ENCODE measurements at regions not wholly inside any gene's neighbourhood (a gene's known extent, or its start where the extent isn't known, plus 50 kb on each side); places are given as distances from the start of the nearest gene placed in this dataset.
"Not testable (repeated sequence)": the region's sequence is repeated elsewhere in the genome, so short reads cannot be mapped to it uniquely, and the experiment has no call there.

DNA sequence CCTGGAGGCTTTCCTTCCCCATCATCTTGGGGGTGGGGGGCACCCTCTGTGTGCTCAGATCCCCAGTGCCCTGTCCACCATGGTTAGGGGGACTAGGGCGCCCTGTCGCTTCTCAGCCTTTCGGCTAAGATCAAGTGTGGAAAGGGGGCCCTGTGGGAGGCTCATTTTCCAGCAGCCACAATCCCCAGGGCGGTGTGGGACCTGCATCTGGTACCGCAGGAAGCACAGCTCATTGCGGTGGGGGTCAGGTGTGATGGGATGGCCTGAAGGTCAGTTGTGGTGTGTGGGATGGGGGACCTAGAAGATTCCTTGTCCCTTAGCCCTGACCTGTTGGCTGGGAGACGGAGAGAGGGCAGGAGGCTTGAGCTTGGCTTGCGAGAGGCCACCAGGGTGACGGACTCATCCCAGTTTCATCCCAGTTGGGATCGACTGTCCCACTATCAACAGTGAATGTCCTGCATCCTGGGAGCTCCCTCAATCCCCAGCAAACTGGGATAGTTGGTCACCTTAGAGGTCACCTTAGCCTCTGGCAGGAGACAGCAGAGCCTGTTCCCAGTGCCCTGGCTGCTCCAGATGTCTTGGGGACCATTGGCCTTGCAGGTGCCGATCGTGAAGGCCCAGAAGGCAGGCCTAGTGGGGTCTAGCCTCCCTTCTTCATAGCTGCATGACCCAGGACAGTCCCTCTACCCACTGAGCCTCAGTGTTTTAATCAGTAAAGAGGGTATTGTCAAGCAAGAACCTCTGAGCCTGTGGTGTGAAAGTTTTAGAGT is 64.5 kb upstream of the PMEPA1 start:
- Histone ChIP-seq H3K36me3 (ENCODE audit: insufficient read depth in 1 of 2, low read depth in 1 of 2) (no peaks in the 10 kb centered on the region), H3K9me3 (no peaks in the 10 kb centered on the region), H3K4me1 (no peaks in the 10 kb centered on the region), H3K27me3 (ENCODE audit: insufficient read depth in 3 of 3, low read length in 2 of 3) (no peaks in the 10 kb centered on the region), H3K27ac (no peak overlapping the region), H3K4me3 (no peak overlapping the region)
- ATAC-seq (no peak), DNase-seq (no peak)
- 87 to 94% (median 94%) methylated on average over 12 of the region's 12 CpGs for WGBS, 3 donors
- TF ChIP-seq, protein P1, sequence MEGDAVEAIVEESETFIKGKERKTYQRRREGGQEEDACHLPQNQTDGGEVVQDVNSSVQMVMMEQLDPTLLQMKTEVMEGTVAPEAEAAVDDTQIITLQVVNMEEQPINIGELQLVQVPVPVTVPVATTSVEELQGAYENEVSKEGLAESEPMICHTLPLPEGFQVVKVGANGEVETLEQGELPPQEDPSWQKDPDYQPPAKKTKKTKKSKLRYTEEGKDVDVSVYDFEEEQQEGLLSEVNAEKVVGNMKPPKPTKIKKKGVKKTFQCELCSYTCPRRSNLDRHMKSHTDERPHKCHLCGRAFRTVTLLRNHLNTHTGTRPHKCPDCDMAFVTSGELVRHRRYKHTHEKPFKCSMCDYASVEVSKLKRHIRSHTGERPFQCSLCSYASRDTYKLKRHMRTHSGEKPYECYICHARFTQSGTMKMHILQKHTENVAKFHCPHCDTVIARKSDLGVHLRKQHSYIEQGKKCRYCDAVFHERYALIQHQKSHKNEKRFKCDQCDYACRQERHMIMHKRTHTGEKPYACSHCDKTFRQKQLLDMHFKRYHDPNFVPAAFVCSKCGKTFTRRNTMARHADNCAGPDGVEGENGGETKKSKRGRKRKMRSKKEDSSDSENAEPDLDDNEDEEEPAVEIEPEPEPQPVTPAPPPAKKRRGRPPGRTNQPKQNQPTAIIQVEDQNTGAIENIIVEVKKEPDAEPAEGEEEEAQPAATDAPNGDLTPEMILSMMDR (IDR thresholded peaks at IDR 0.05) = no peak
- intact Hi-C loops (cut with DNase I) = no loop called here

GRCh38 chr20:57773059-57773815 is 63.4 kb upstream of the PMEPA1 start:
- DNase-seq (no peak), ATAC-seq (no peak)
- TF ChIP-seq, protein P1 (IDR thresholded peaks at IDR 0.05) = no peak
- 84 to 90% (median 86%) methylated on average over 9 of the region's 9 CpGs for WGBS, 3 donors
- Histone ChIP-seq H3K27me3 (ENCODE audit: insufficient read depth in 3 of 3, low read length in 2 of 3) (no peaks in the 10 kb centered on the region), H3K36me3 (ENCODE audit: insufficient read depth in 1 of 2, low read depth in 1 of 2) (no peaks in the 10 kb centered on the region), H3K9me3 (no peaks in the 10 kb centered on the region), H3K27ac (no peak overlapping the region), H3K4me3 (no peak overlapping the region), H3K4me1 (no peaks in the 10 kb centered on the region)
- intact Hi-C loops (cut with DNase I) = no loop called here

GRCh38 chr20:57772349-57772964 is 62.6 kb upstream of the PMEPA1 start:
- H3K27ac ChIP-seq = no peak overlapping the region
- no peak for DNase-seq
- no peaks in the 10 kb centered on the region for H3K36me3 ChIP-seq (ENCODE audit: insufficient read depth in 1 of 2, low read depth in 1 of 2)
- TF ChIP-seq, protein P1 (IDR thresholded peaks at IDR 0.05) = no peak
- no peaks in the 10 kb centered on the region for H3K27me3 ChIP-seq (ENCODE audit: insufficient read depth in 3 of 3, low read length in 2 of 3)
- H3K4me3 ChIP-seq = no peak overlapping the region
- no peaks in the 10 kb centered on the region for H3K4me1 ChIP-seq
- WGBS, 3 donors = 71 to 73% (median 71%) methylated on average over 15 of the region's 15 CpGs
- no peak for ATAC-seq
- intact Hi-C loops (cut with DNase I) = no loop called here
- no peaks in the 10 kb centered on the region for H3K9me3 ChIP-seq

DNA sequence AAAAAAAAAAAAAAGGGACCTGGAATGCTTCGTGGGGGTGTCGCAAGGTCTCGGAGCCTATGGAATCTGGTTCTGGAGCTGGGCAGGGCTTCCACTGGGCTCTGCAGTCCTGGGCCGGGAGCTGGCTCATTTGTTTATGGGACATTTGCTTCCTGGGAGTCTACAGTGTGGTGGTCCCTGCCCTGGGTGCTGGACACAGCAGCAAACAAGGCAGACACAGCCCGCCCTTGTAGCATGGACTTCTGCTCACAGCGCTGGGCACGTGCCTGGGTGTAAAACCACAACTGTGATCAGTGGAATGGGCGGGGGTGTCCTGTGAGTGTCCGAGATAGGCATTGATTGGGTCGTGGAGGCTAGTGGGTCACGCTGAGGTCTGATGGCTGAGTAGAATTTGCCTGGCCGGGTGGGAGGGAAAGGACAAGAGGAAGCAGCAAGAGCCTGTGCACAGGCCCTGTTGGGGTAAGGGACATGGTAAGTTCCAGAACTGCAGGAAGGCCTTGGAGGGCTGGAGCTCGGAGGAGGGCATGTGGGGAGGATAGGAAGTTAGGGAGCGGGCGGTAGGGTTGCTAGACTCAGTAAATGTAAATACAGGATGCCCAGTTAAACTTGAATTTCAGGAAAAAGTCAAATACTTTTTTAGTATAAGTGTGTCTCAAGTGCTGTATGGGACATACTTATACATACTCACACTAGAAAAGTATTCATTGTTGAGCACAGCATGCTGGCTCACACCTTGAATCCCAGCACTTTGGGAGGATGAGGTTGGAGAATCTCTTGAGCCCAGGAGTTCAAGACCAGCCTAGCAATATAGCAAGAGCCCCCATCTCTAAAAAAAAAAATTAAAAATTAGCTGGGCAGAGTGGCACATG is 61.3 kb upstream of the PMEPA1 start:
- no peak overlapping the region for H3K4me3 ChIP-seq
- WGBS, 3 donors = 90 to 95% (median 92%) methylated on average over 15 of the region's 15 CpGs
- H3K27ac ChIP-seq = no peak overlapping the region
- intact Hi-C loops (cut with DNase I) = no loop called here
- H3K4me1 ChIP-seq = no peaks in the 10 kb centered on the region
- TF ChIP-seq, protein P1 (IDR thresholded peaks at IDR 0.05) = no peak
- H3K9me3 ChIP-seq = no peaks in the 10 kb centered on the region
- DNase-seq = no peak
- ATAC-seq = no peak
- H3K36me3 ChIP-seq (ENCODE audit: insufficient read depth in 1 of 2, low read depth in 1 of 2) = no peaks in the 10 kb centered on the region
- no peaks in the 10 kb centered on the region for H3K27me3 ChIP-seq (ENCODE audit: insufficient read depth in 3 of 3, low read length in 2 of 3)

DNA sequence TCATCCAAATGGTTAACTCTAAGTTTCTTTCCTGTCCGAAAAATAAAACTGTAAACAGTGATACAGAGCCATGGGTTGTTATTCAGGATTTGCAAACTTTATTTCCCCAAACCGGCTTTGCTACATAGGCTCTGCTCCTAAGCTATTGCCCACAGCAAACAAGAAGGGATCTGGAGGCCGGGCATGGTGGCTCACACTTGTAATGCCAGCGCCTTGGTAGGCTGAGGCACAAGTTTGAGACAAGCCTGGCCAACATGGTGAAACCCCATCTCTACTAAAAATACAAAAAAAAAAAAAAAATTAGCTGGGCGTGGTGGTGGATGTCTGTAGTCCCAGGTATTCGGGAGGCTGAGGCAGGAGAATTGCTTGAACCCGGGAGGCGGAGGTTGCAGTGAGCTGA is 60.6 kb upstream of the PMEPA1 start:
- H3K4me1 ChIP-seq; DNase-seq; H3K9me3 ChIP-seq; intact Hi-C loops (cut with DNase I); H3K27me3 ChIP-seq (ENCODE audit: insufficient read depth in 3 of 3, low read length in 2 of 3); H3K4me3 ChIP-seq; ATAC-seq; H3K27ac ChIP-seq; H3K36me3 ChIP-seq (ENCODE audit: insufficient read depth in 1 of 2, low read depth in 1 of 2): not testable (repeated sequence)
- 93 to 94% (median 93%) methylated on average over 8 of the region's 8 CpGs for WGBS, 3 donors

Data from psoas muscle (tissue), 7 donors.